GM19324 (cell line): ENCODE measurements at regions not wholly inside any gene's neighbourhood (a gene's known extent, or its start where the extent isn't known, plus 50 kb on each side); places are given as distances from the start of the nearest gene placed in this dataset.

Experiments used
- ATAC-seq: cut with Tn5 transposase; IDR thresholded peaks from one replicate; pipeline ENCODE4 v1.9.1; 2021; ENCODE audit warnings: mild to moderate bottlenecking, moderate library complexity; ENCODE audit not compliant: unreplicated experiment, low FRiP score

DNA sequence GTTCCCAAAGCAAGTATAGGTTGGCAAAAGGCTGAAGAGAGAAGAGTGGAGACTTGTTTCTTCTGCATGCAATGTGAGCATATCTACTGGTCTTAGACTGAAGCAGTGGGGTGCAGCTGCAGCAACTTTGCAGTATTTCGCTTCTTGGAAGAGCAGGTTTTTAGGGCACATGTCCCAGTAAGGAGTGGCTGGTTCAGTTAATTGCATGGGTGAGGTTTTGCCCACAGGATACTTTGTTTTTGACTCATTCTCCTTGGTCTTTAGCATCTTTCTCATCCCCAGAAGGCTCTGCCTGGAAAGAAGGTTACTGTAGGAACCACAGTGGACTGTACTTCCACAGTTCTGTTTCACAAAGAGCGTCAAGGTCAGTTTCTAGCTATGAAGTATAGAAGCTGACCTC lies 68.0 kb upstream of the NR3C2 start:
- ATAC-seq: no peak

DNA sequence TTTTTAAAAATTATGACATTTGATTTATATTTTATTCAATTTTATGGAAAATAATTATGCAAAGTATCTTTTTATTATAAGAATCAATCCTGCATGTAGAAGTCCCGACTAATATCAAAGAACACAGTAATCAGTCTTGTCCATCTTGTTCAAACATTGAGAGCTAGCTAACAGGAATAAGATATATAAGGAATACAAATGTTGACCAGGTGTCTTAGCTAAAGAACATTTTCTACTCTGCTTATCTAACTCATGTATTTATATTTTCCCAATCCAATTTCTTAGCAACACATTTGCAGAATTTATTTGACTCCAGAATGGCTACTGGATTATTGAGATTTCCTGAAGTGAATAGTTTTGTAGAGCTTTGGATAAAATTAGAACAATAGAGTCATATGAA lies 61.5 kb upstream of the NR3C2 start:
- no peak for ATAC-seq

DNA sequence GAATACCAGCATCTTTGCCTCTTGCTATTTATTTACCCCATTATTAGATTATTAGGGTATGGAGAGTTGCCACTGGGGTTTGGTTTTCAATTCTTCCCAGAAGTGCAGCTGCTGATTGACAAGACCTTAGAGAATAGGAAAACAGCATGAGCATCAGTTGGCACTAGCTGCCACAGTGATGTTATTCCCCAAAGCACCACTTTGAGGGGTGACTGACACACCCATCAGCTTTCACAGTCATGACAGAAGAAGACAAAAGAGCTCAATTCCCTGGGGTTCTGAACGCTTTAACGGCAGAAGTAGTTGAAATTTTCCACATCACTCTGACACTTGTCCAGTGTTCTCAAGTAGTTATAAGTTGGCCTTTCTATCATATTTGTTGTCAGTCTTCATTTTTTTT lies 55.0 kb upstream of the NR3C2 start:
- ATAC-seq: no peak

DNA sequence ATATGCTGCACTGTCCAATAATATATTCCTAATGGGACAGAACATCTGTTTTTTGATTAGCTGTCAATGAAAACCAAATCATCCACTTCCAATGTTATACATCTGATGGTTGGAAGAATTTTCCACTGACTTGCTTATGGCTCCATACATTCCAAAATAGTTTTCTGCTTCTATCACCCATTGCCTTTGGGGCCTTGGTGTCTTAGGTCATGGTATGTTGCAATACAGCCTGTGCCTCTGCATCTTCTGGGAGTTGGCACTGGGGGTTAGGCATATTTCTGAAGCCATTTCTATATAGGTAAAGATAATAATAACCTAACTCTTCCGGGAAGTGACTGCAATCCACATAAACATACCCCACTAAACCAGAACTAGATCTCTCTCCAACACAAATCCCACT lies 53.2 kb upstream of the NR3C2 start:
- ATAC-seq: no peak
